ENCODE measurements at regions not wholly inside any gene's neighbourhood (a gene's known extent, or its start where the extent isn't known, plus 50 kb on each side); places are given as distances from the start of the nearest gene placed in this dataset.

DNA sequence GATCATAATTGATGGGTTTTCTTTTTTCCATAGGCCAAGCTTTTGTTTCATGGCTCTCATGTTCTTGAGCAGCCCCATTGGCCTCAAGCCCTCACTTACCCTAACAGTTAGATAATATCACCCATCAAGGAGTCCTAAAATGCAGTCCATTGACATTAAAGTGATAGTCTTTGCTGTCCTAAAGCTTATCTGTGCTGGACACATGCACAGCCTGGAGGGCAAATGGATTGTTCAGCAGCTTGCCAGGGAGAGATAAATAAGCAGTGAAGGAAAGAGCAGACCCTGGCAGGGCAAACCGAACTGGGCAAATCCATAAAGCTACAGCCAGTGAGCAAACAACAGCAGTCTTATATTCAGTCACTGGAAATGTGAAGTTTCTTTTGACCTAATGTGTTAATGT lies 199.6 kb upstream of the MID1 start:
- H3K27ac ChIP-seq (ENCODE audit: control insufficient read depth, insufficient read depth): no peak overlapping the region
- ATAC-seq: no peak
- H3K4me1 ChIP-seq (ENCODE audit: control insufficient read depth, insufficient read depth, low read length): no peaks in the 10 kb centered on the region
- H3K4me3 ChIP-seq: no peak overlapping the region
- WGBS (ENCODE audit: insufficient coverage, insufficient replicate concordance, low lambda C conversion rate, missing lambda C conversion rate): 0% methylated on average over 1 of the region's 1 CpG
- no peaks in the 10 kb centered on the region for H4K20me1 ChIP-seq (ENCODE audit: control insufficient read depth, insufficient read depth)
- no peak for TF ChIP-seq SUPT20H (IDR thresholded peaks at IDR 0.05; ENCODE audit: borderline replicate concordance, control insufficient read depth, low read depth, low read length)
- no peak for TF ChIP-seq NBN (IDR thresholded peaks at IDR 0.05)
- TF ChIP-seq, protein P1, sequence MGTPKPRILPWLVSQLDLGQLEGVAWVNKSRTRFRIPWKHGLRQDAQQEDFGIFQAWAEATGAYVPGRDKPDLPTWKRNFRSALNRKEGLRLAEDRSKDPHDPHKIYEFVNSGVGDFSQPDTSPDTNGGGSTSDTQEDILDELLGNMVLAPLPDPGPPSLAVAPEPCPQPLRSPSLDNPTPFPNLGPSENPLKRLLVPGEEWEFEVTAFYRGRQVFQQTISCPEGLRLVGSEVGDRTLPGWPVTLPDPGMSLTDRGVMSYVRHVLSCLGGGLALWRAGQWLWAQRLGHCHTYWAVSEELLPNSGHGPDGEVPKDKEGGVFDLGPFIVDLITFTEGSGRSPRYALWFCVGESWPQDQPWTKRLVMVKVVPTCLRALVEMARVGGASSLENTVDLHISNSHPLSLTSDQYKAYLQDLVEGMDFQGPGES (IDR thresholded peaks at IDR 0.05): no peak
- no peak for TF ChIP-seq IKZF2 (IDR thresholded peaks at IDR 0.05)
- TF ChIP-seq HDAC2 (IDR thresholded peaks at IDR 0.05): no peak
- TF ChIP-seq ASH2L (IDR thresholded peaks at IDR 0.05; ENCODE audit: borderline replicate concordance, low read depth): no peak
- TF ChIP-seq NR2C2 (IDR thresholded peaks at IDR 0.05; ENCODE audit: borderline replicate concordance, control insufficient read depth, insufficient read length, low read depth): no peak
- TF ChIP-seq, protein P2, sequence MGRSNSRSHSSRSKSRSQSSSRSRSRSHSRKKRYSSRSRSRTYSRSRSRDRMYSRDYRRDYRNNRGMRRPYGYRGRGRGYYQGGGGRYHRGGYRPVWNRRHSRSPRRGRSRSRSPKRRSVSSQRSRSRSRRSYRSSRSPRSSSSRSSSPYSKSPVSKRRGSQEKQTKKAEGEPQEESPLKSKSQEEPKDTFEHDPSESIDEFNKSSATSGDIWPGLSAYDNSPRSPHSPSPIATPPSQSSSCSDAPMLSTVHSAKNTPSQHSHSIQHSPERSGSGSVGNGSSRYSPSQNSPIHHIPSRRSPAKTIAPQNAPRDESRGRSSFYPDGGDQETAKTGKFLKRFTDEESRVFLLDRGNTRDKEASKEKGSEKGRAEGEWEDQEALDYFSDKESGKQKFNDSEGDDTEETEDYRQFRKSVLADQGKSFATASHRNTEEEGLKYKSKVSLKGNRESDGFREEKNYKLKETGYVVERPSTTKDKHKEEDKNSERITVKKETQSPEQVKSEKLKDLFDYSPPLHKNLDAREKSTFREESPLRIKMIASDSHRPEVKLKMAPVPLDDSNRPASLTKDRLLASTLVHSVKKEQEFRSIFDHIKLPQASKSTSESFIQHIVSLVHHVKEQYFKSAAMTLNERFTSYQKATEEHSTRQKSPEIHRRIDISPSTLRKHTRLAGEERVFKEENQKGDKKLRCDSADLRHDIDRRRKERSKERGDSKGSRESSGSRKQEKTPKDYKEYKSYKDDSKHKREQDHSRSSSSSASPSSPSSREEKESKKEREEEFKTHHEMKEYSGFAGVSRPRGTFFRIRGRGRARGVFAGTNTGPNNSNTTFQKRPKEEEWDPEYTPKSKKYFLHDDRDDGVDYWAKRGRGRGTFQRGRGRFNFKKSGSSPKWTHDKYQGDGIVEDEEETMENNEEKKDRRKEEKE (IDR thresholded peaks at IDR 0.05): no peak
- TF ChIP-seq EP300 (IDR thresholded peaks at IDR 0.05; ENCODE audit: borderline replicate concordance in 1 of 2, control insufficient read depth in 1 of 2, low read depth in 2 of 2, low read length in 2 of 2): no peak
- TF ChIP-seq WRNIP1 (IDR thresholded peaks at IDR 0.05; ENCODE audit: borderline replicate concordance, low read depth, low read length): no peak
- TF ChIP-seq SIN3A (IDR thresholded peaks at IDR 0.05; ENCODE audit: low read depth, low read length): no peak
- H2AFZ ChIP-seq (ENCODE audit: control insufficient read depth, low read depth, low read length): no peak overlapping the region
- ChIA-PET SMC1A (ENCODE audit: uncharacterized antibody, unreplicated experiment) (no interaction called here), POLR2A (no interaction called here), RAD21 (ENCODE audit: unreplicated experiment) (no interaction called here), CTCF (interaction anchor here (1.5 kb wide), 1 partner anchor 13 kb away, joined by 4 read pairs; no protein-coding TSS in a partner anchor)
- no TSS peak for BruUV-seq (replicated peaks)
- no peaks in the 10 kb centered on the region for H3K79me2 ChIP-seq (ENCODE audit: control insufficient read depth, insufficient read depth, low read length)
- H3K9me3 ChIP-seq (replicated peaks; ENCODE audit: control insufficient read depth, insufficient read depth, low read length): no peaks in the 10 kb centered on the region
- intact Hi-C loops (cut with micrococcal nuclease; ENCODE audit: unreplicated experiment) (no loop called here), in situ Hi-C loops (cut with MboI) (no loop called here)
- H3K27me3 ChIP-seq (replicated peaks in 1 of 2; ENCODE audit: control insufficient read depth in 2 of 2, insufficient read depth in 2 of 2, low read length in 1 of 2): no peaks in the 10 kb centered on the region
- H3K36me3 ChIP-seq (ENCODE audit: control insufficient read depth in 2 of 2, insufficient read depth in 2 of 2, low read length in 1 of 2): no peaks in the 10 kb centered on the region
- FAIRE-seq: no peak
- H3K9ac ChIP-seq (ENCODE audit: control insufficient read depth, insufficient read depth, low read length): no peak overlapping the region
- no peak overlapping the region for H3K4me2 ChIP-seq (ENCODE audit: control insufficient read depth, insufficient read depth)
- DNase-seq (ENCODE audit: low read depth, low spot score): no peak
